Lower leg skin (tissue), 4 donors: ENCODE measurements at regions not wholly inside any gene's neighbourhood (a gene's known extent, or its start where the extent isn't known, plus 50 kb on each side); places are given as distances from the start of the nearest gene placed in this dataset.

Experiments used
- DNase-seq, 2 donors: peaks; one replicate each; pipeline ENCODE4 v3.0.0-alpha.2; 2019; ENCODE audit warnings: low spot score in 2 of 2
- H3K4me3 ChIP-seq: fragments of 200-600 bp; sonication (generic); 2 replicates; pipeline ENCODE4 v1.5.1; 2017; ENCODE audit warnings: mild to moderate bottlenecking, low read depth; ENCODE audit not compliant: poor library complexity, severe bottlenecking
- CTCF ChIP-seq, 3 donors: fragments of 450-650 bp; IDR thresholded peaks; one replicate each; pipeline ENCODE4 v1.5.1; 2016; ENCODE audit warnings: antibody characterized with exemption in 3 of 3, mild to moderate bottlenecking in 3 of 3, moderate library complexity in 2 of 3
- POLR2A ChIP-seq, 2 donors: fragments of 450-650 bp; IDR thresholded peaks; one replicate each; pipeline ENCODE4 v1.6.1; 2016 to 2017; ENCODE audit warnings: antibody characterized with exemption in 2 of 2, mild to moderate bottlenecking in 1 of 2, moderate library complexity in 1 of 2
- WGBS, 2 donors: methylation state at CpG; one replicate each; pipeline ENCODE4 v1.1.5; 2018; 5-methylcytosine and 5-hydroxymethylcytosine counted together
- intact Hi-C: fragments of 100-400 bp; cut with DNase I; formaldehyde crosslinking; loops from one replicate; pipeline ENCODE4 v1.15.0; 2023; ENCODE audit warnings: low total_unique reads

DNA sequence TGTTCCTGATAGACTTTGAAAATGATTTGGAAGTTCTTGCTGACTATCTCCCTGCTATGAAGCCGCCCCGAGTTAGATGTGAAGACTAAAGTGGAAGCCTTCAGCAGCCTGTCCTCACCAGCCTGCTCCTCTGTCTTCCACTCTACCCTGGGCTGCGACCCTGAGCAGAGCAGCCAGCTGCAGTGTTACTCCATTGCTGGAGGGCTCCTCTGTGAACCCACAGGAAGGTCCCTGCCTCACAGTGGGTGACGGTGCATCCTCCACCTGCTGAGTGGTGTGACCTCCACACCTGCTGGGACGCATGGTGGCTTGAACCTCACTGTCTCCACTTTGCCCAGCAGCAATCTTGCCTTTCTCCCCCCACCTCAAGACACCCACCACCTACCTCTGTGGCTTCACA is 116.4 kb downstream of the IRS2 start:
- H3K4me3 ChIP-seq: no peak overlapping the region
- TF ChIP-seq CTCF (IDR thresholded peaks at IDR 0.05) (no peak), POLR2A (IDR thresholded peaks at IDR 0.05) (no peak)
- no peak for DNase-seq
- intact Hi-C loops: no loop called here
- 85 to 87% methylated on average over 5 of the region's 5 CpGs for WGBS, 2 donors

DNA sequence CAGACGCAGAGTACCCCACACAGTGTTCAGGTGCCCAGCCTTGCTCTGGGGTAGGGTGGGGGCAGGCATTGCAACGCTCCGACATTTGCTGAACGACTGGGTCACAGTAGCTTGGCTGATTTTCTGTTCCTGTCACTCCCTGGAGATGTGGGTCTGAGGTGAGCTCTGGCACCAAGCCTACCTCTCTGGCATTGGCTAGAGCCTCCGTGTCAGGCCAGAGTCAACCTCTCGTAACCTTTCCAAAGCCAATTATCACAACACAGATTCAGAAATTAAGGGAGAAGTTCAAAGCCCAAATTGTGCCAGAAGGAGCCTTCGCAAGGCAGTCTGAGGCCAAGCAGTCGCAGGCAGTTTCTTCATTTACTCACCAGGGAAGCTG is 117.2 kb downstream of the IRS2 start:
- intact Hi-C loops: no loop called here
- TF ChIP-seq POLR2A (IDR thresholded peaks at IDR 0.05): no peak
- TF ChIP-seq CTCF (IDR thresholded peaks at IDR 0.05): no peak
- DNase-seq: no peak
- no peak overlapping the region for H3K4me3 ChIP-seq
- WGBS, 2 donors: 60 to 62% methylated on average over 8 of the region's 8 CpGs

DNA sequence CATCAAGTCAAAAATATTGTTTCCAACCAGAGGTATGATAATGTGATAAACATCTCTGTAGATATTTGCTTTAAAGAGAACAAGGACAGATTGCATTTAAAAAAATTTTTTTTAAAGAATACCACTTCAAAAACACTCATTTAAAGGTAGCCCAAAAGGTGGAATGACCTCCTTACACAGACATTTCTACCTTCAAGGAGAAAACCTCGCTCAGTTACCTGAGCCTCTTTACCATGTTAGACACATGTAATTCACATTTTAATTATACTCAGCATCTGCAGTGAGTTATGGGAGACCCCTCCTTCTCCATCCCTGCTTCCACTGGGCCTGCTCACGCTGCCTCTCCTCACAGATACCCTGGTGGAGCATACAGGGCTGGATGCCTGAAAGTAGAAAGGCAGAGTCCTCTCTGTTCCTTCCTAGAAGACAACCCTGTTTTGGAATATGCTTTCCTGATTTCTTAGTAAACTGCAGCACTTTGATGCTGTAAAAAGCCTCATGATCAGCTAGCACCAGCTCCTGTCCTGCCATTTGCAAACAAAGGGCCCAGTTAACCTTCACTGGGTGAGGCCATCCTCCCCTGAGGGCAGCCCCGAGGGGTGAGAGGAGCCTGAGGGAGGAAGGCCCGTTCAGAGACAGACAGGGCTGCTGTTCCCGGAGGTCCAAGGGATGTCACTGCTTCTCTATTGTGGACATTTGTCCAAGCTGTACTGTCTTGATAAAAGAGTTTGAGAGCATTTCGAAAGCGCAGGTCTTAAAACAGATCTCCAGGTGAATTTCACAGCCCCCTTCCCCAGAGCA is 117.8 kb downstream of the IRS2 start:
- no peak for DNase-seq
- no peak overlapping the region for H3K4me3 ChIP-seq
- intact Hi-C loops: no loop called here
- 82 to 83% methylated on average over 7 of the region's 7 CpGs for WGBS, 2 donors
- TF ChIP-seq CTCF (IDR thresholded peaks at IDR 0.05) (no peak), POLR2A (IDR thresholded peaks at IDR 0.05) (no peak)

DNA sequence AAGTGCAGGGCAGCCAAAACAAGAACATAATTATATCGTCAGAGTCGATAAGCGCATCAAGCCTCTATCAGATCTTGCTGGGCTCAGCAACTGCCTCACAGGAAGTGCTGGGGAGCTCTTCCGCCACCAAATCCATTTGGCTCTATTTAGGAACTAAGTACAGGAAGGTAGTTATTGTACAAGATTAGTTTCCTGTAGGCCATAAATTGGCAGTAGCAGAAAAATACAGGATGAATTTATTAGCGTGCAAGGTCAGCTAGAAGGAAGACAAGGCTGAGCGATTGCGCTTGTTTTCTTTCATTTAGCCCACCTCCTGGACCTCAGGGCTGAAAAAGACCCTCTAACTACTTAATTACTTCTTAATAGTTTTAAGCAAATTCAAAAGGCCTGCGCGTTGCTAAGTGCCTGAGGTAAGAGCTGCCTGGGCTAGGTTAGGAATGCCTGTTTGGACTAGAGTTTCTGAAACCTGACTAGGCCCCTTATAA is 118.5 kb downstream of the IRS2 start:
- intact Hi-C loops: no loop called here
- no peak overlapping the region for H3K4me3 ChIP-seq
- no peak for DNase-seq
- TF ChIP-seq POLR2A (IDR thresholded peaks at IDR 0.05) (no peak), CTCF (IDR thresholded peaks at IDR 0.05) (no peak)
- WGBS, 2 donors: 65 to 74% methylated on average over 9 of the region's 9 CpGs

DNA sequence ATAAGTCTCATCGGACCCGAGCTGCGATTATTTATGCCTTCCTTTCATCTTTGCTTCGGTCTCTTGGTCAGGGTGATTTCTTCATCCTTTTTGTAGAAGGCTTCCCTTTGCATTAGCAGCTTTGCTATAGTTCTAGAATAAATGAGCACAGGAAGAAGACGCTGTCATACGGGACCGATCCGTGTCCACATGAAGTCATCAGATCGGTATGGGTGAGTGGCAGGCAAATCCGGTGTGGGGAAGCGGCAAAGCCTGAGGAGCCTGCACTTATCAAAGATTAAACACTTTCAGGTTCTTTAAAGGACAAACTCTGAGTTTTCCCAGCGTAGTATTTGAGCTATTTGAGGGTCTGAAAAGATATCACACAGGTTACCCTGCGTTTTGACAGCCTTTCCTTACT is 119.3 kb downstream of the IRS2 start:
- DNase-seq: no peak
- TF ChIP-seq CTCF (IDR thresholded peaks at IDR 0.05) (no peak), POLR2A (IDR thresholded peaks at IDR 0.05) (no peak)
- H3K4me3 ChIP-seq: no peak overlapping the region
- intact Hi-C loops: no loop called here
- 33 to 41% methylated on average over 13 of the region's 13 CpGs for WGBS, 2 donors

DNA sequence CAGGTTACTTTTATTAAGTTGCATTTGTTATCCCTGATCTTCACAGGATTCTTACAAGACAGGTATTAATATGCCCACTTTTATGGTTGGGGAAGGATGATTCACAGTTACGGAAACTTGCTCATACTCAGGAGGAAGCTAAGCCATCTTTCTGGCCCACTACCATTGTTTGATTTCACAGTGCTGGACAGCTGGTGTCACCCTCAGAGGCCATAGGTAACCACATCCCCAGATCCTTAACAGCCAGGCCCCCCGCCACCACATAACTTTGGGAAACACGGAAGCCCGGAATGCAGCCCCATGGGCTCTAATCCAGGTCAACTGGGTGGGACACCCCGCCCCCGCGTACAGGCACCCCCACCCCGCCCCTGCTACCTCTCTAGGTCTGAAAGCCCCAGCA is 119.7 kb downstream of the IRS2 start:
- intact Hi-C loops: no loop called here
- no peak overlapping the region for H3K4me3 ChIP-seq
- no peak for DNase-seq
- TF ChIP-seq POLR2A (IDR thresholded peaks at IDR 0.05): no peak
- TF ChIP-seq CTCF (IDR thresholded peaks at IDR 0.05): no peak
- 51 to 60% methylated on average over 8 of the region's 8 CpGs for WGBS, 2 donors
